ENCODE measurements at regions not wholly inside any gene's neighbourhood (a gene's known extent, or its start where the extent isn't known, plus 50 kb on each side); places are given as distances from the start of the nearest gene placed in this dataset.

- H3K4me3 ChIP-seq (ENCODE audit: low read depth, low read length) = no peak overlapping the region
- DNase-seq (ENCODE audit: low read depth) = no peak
- TF ChIP-seq CTCF (IDR thresholded peaks at IDR 0.05; ENCODE audit: insufficient read depth, low read length) = no peak
Observed at GRCh38 chr3:84140631-84141030, 818.2 kb upstream of the CADM2 start.

- no peak for TF ChIP-seq CTCF (IDR thresholded peaks at IDR 0.05; ENCODE audit: insufficient read depth, low read length)
- DNase-seq (ENCODE audit: low read depth) = no peak
- H3K4me3 ChIP-seq (ENCODE audit: low read depth, low read length) = no peak overlapping the region
Observed at GRCh38 chr3:84141571-84141970, 817.2 kb upstream of the CADM2 start.

- DNase-seq (ENCODE audit: low read depth) = no peak
- H3K4me3 ChIP-seq (ENCODE audit: low read depth, low read length) = no peak overlapping the region
- TF ChIP-seq CTCF (IDR thresholded peaks at IDR 0.05; ENCODE audit: insufficient read depth, low read length) = no peak
Observed at GRCh38 chr3:84165328-84165727, 793.5 kb upstream of the CADM2 start.

GRCh38 chr3:84175449-84175848, 783.3 kb upstream of the CADM2 start:
- DNase-seq (ENCODE audit: low read depth) = no peak
- no peak for TF ChIP-seq CTCF (IDR thresholded peaks at IDR 0.05; ENCODE audit: insufficient read depth, low read length)
- H3K4me3 ChIP-seq (ENCODE audit: low read depth, low read length) = no peak overlapping the region

- TF ChIP-seq CTCF (IDR thresholded peaks at IDR 0.05; ENCODE audit: insufficient read depth, low read length) = no peak
- no peak overlapping the region for H3K4me3 ChIP-seq (ENCODE audit: low read depth, low read length)
- DNase-seq (ENCODE audit: low read depth) = no peak
Observed at GRCh38 chr3:84184937-84185336, 773.9 kb upstream of the CADM2 start.

GRCh38 chr3:84194029-84194428, 764.8 kb upstream of the CADM2 start:
- H3K4me3 ChIP-seq (ENCODE audit: low read depth, low read length) = no peak overlapping the region
- no peak for TF ChIP-seq CTCF (IDR thresholded peaks at IDR 0.05; ENCODE audit: insufficient read depth, low read length)
- DNase-seq (ENCODE audit: low read depth) = no peak

- TF ChIP-seq CTCF (IDR thresholded peaks at IDR 0.05; ENCODE audit: insufficient read depth, low read length) = no peak
Observed at GRCh38 chr3:84209474-84209873, 749.3 kb upstream of the CADM2 start.

More at GRCh38 chr3:84209474-84209873, 749.3 kb upstream of the CADM2 start:
- no peak overlapping the region for H3K4me3 ChIP-seq (ENCODE audit: low read depth, low read length)
- no peak for DNase-seq (ENCODE audit: low read depth)

All from fibroblast of the aortic adventitia (primary cell).